Fibroblast of lung (primary cell): ENCODE measurements at regions not wholly inside any gene's neighbourhood (a gene's known extent, or its start where the extent isn't known, plus 50 kb on each side); places are given as distances from the start of the nearest gene placed in this dataset.

Source experiments
- DNase-seq, 2 donors: peaks; one replicate each; pipeline versions ENCODE4 v3.0.0 to v3.0.0-alpha.2; 2010; ENCODE audit warnings: low read depth in 2 of 2
- H2AFZ ChIP-seq: 2 replicates; pipeline ENCODE4 v1.5.1; 2012; ENCODE audit warnings: low read length, control low read depth, inconsistent platforms
- H3K27ac ChIP-seq: 2 replicates; pipeline ENCODE4 v1.5.1; 2011; ENCODE audit warnings: low read length, control low read depth; ENCODE audit not compliant: insufficient read depth
- H3K27me3 ChIP-seq: 2 replicates; pipeline ENCODE4 v1.5.1; 2011; ENCODE audit warnings: mild to moderate bottlenecking, low read length; ENCODE audit not compliant: control insufficient read depth, insufficient read depth
- H3K36me3 ChIP-seq: 2 replicates; pipeline ENCODE4 v1.5.1; 2011; ENCODE audit warnings: low read length; ENCODE audit not compliant: control insufficient read depth, insufficient read depth
- H3K4me1 ChIP-seq: 2 replicates; pipeline ENCODE4 v1.5.1; 2011; ENCODE audit warnings: low read length; ENCODE audit not compliant: control insufficient read depth, insufficient read depth; ENCODE audit errors: extremely low read depth
- H3K4me2 ChIP-seq: 2 replicates; pipeline ENCODE4 v1.5.1; 2011; ENCODE audit warnings: low read length, control low read depth; ENCODE audit not compliant: insufficient read depth; ENCODE audit errors: extremely low read depth
- H3K4me3 ChIP-seq, 4 experiments: fragments of 200-600 bp in 1 of 4; sonication (generic) in 1 of 4; replicated peaks in 1 of 4; 2 replicates each; pipeline ENCODE4 v1.5.1; 2011 to 2016; ENCODE audit warnings: low read length in 4 of 4, low read depth in 3 of 4, mild to moderate bottlenecking in 3 of 4, control low read depth in 2 of 4, inconsistent platforms in 1 of 4, mixed read lengths in 1 of 4; ENCODE audit not compliant: insufficient read depth in 1 of 4; ENCODE audit errors: control extremely low read depth in 1 of 4
- H3K79me2 ChIP-seq: 2 replicates; pipeline ENCODE4 v1.5.1; 2012; ENCODE audit warnings: mild to moderate bottlenecking, low read length, inconsistent platforms; ENCODE audit not compliant: control insufficient read depth, insufficient read depth
- H3K9ac ChIP-seq: 2 replicates; pipeline ENCODE4 v1.5.1; 2011; ENCODE audit warnings: mild to moderate bottlenecking, low read length, control low read depth; ENCODE audit not compliant: insufficient read depth
- H3K9me3 ChIP-seq: 2 replicates; pipeline ENCODE4 v1.5.1; 2012; ENCODE audit warnings: low read depth, low read length; ENCODE audit not compliant: control insufficient read depth, insufficient read depth
- H4K20me1 ChIP-seq: 2 replicates; pipeline ENCODE4 v1.5.1; 2011; ENCODE audit warnings: low read length; ENCODE audit not compliant: control insufficient read depth, insufficient read depth; ENCODE audit errors: extremely low read depth
- EZH2 ChIP-seq: IDR thresholded peaks from 2 replicates; pipeline ENCODE4 v1.5.1; 2012; ENCODE audit warnings: low read length, control low read depth, mild to moderate bottlenecking; ENCODE audit errors: missing control alignments
- TF ChIP-seq, protein P1 (sequence below), 2 donors: IDR thresholded peaks in 1 of 2; conservative IDR thresholded peaks in 1 of 2; 1 replicate in 1 of 2; 2 replicates in 1 of 2; pipeline ENCODE4 v1.5.1; 2011 to 2012; ENCODE audit warnings: low read length in 2 of 2, control low read depth in 1 of 2, inconsistent platforms in 1 of 2, low read depth in 1 of 2, mild to moderate bottlenecking in 1 of 2

DNA sequence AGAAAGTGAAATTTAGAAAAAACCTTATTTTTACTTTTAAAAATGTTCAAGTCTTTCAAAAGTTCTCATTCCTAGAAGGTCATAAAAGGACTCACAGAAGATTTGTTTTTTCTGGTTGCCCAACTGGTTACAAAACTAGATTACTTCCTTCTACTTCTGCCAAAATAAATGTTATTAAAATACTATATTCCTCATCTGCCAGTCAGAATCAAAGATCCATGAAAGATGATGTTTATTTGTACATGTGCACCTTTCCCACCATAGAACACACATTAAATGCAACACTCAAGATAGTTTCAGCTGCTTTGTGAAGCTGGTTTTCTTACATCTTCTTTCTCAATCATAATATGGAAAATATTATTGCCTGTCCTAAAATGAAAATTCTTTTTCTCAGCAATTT lies 465.4 kb downstream of the ETV1 start:
- Histone ChIP-seq H3K9me3 (no peaks in the 10 kb centered on the region), H4K20me1 (no peaks in the 10 kb centered on the region), H3K79me2 (no peaks in the 10 kb centered on the region), H3K4me1 (no peaks in the 10 kb centered on the region), H3K9ac (no peak overlapping the region), H3K27me3 (no peaks in the 10 kb centered on the region), H3K4me3 (no peak overlapping the region), H2AFZ (no peak overlapping the region), H3K27ac (no peak overlapping the region), H3K36me3 (no peaks in the 10 kb centered on the region), H3K4me2 (no peak overlapping the region)
- DNase-seq: peak in 1 of 2 donors; percentile 26
- no peak for TF ChIP-seq EZH2
- TF ChIP-seq, protein P1, sequence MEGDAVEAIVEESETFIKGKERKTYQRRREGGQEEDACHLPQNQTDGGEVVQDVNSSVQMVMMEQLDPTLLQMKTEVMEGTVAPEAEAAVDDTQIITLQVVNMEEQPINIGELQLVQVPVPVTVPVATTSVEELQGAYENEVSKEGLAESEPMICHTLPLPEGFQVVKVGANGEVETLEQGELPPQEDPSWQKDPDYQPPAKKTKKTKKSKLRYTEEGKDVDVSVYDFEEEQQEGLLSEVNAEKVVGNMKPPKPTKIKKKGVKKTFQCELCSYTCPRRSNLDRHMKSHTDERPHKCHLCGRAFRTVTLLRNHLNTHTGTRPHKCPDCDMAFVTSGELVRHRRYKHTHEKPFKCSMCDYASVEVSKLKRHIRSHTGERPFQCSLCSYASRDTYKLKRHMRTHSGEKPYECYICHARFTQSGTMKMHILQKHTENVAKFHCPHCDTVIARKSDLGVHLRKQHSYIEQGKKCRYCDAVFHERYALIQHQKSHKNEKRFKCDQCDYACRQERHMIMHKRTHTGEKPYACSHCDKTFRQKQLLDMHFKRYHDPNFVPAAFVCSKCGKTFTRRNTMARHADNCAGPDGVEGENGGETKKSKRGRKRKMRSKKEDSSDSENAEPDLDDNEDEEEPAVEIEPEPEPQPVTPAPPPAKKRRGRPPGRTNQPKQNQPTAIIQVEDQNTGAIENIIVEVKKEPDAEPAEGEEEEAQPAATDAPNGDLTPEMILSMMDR (conservative IDR thresholded peaks at IDR 0.05 in 1 of 2, IDR thresholded peaks at IDR 0.05 in 1 of 2; ENCODE audit: low read depth in 1 of 2, low read length in 2 of 2): no peak

DNA sequence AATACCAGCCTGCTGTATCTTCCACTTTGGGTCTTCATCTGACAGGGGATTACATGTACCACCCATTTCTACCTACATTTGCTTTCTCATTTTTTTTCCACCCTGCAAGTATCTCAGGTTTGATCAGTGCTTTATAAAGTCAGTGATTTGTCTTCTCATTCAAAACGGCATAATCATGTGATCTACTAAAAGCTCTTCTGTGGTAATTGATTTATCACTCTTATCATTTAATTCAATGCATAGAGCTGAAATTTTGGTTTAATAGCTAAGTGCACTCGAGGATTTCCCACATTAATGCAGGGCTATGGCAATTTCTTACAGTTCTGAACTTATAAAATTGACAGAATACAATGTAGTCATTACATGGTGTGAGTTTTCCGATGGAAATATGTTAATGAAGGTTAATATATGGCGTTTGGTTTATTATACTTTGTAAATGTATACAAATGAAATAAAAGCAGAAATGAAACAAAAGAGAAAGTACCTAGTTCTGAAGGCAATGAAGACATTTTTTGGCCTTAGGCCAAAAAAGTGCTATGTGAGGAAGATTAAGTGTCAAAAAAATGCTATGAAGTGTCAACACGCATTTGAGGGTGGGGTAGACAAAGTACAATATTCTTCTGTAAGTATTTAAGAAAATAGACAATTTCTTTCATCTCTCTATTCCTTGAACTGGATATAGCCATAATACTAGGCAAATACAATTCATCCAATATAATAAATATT lies 457.3 kb downstream of the ETV1 start:
- no peak for DNase-seq
- H3K36me3 ChIP-seq: no peaks in the 10 kb centered on the region
- H4K20me1 ChIP-seq: no peaks in the 10 kb centered on the region
- H3K4me2 ChIP-seq: no peak overlapping the region
- H3K79me2 ChIP-seq: no peaks in the 10 kb centered on the region
- H2AFZ ChIP-seq: no peak overlapping the region
- no peaks in the 10 kb centered on the region for H3K9me3 ChIP-seq
- TF ChIP-seq, protein P1 (conservative IDR thresholded peaks at IDR 0.05 in 1 of 2, IDR thresholded peaks at IDR 0.05 in 1 of 2; ENCODE audit: low read depth in 1 of 2, low read length in 2 of 2): no peak
- no peak for TF ChIP-seq EZH2
- H3K27ac ChIP-seq: no peak overlapping the region
- no peak overlapping the region for H3K9ac ChIP-seq
- H3K27me3 ChIP-seq: no peaks in the 10 kb centered on the region
- H3K4me1 ChIP-seq: no peaks in the 10 kb centered on the region
- no peak overlapping the region for H3K4me3 ChIP-seq

DNA sequence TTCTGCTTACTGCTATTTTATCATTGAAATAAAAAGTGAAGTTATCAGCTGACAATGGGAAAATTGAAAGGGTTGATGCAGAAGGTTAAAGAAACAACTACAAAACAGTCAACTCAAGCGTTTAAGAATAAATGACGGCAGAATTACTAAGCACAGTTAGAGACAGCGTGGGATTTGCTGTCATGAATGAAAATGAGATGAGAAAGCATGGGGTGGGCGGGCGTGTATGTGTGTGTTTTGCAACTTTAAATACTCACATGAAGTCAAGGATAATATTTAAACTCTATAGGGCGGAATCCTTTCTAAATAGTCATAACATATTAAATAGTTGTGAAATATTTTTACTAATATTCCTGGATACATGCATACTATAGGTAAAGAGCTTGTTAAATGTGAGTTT lies 450.8 kb downstream of the ETV1 start:
- no peaks in the 10 kb centered on the region for H4K20me1 ChIP-seq
- no peak overlapping the region for H2AFZ ChIP-seq
- no peak overlapping the region for H3K9ac ChIP-seq
- no peaks in the 10 kb centered on the region for H3K27me3 ChIP-seq
- no peaks in the 10 kb centered on the region for H3K9me3 ChIP-seq
- H3K27ac ChIP-seq: no peak overlapping the region
- no peak for TF ChIP-seq EZH2
- TF ChIP-seq, protein P1 (conservative IDR thresholded peaks at IDR 0.05 in 1 of 2, IDR thresholded peaks at IDR 0.05 in 1 of 2; ENCODE audit: low read depth in 1 of 2, low read length in 2 of 2): no peak
- H3K4me1 ChIP-seq: no peaks in the 10 kb centered on the region
- peak in 1 of 2 donors; percentile 61 for DNase-seq
- H3K36me3 ChIP-seq: no peaks in the 10 kb centered on the region
- H3K79me2 ChIP-seq: no peaks in the 10 kb centered on the region
- no peak overlapping the region for H3K4me3 ChIP-seq
- H3K4me2 ChIP-seq: no peak overlapping the region
